GM12892 (cell line): ENCODE measurements at regions not wholly inside any gene's neighbourhood (a gene's known extent, or its start where the extent isn't known, plus 50 kb on each side); places are given as distances from the start of the nearest gene placed in this dataset.

Experiments used
- DNase-seq: peaks from one replicate; pipeline ENCODE4 v3.0.0; 2011; ENCODE audit not compliant: insufficient read length
- FAIRE-seq: peaks from 2 replicates; lab custom pipeline; 2011; peaks lifted over from hg19 to GRCh38; lab: Jason Lieb, UNC
- POLR2A ChIP-seq: IDR thresholded peaks from 2 replicates; pipeline ENCODE4 v1.6.1; 2011; ENCODE audit warnings: low read depth, low read length, control low read depth
- POLR2AphosphoS5 ChIP-seq: IDR thresholded peaks from 2 replicates; pipeline ENCODE4 v1.6.1; 2011; ENCODE audit warnings: low read depth, low read length, control low read depth
- TAF1 ChIP-seq: IDR thresholded peaks from 2 replicates; pipeline ENCODE4 v1.6.1; 2011; ENCODE audit warnings: low read depth, mild to moderate bottlenecking, control low read depth, low read length, borderline replicate concordance

DNA sequence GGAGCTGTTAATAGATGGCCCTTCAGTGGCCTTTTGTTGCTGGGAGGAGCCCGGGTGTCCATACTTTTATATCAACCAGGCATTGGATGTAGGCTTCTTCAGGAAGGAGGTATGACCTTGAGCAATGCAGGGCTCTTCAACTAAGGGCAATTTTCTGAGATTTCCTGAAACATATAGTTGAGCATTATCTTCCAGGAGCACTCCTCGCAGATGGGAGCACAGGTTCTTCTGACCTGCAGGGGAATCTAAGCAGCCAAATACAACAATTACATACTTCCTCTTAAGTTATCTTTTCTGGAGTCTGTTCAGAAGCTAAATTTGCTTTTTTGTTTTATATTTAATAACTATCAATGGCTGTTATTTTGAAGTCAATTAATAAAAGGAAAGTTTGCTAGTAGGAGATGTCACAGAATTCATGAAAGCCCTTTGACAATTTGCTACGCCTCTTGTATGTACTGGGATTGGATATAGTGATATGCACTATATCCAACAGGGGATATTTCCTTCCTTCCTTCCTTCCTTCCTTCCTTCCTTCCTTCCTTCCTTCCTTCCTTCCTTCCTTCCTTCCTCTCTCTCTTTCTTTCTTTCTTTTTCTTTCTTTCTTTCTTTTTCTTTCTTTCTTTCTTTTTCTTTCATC is 422.6 kb upstream of the NEGR1 start:
- DNase-seq (no peak), FAIRE-seq (no peak)
- TF ChIP-seq TAF1 (no peak), POLR2AphosphoS5 (no peak), POLR2A (no peak)

- no peak for TF ChIP-seq POLR2A
- TF ChIP-seq TAF1: no peak
- no peak for TF ChIP-seq POLR2AphosphoS5
- DNase-seq: no peak
- FAIRE-seq: no peak
These were observed 415.1 kb upstream of the NEGR1 start for GRCh38 chr1:72697410-72697809.

DNA sequence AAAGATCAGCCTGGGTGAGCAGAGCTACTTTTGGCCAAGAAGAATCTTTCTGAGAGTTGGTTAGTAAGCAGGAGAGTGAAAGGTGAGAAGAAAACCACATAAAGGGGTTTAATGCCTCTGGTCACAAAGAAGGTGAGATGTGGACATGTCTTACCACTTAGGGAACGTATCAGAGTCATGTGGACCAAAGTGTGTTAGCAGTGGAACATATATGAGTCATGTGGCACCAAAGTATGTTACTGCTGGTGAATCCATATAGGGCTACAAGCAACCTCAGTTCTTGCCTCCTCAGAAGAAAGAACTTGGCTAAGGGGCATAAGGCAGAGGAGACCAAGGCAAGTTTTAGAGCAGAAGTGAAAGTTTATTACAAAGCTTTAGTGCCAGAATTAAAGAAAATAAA is 411.6 kb upstream of the NEGR1 start:
- no peak for DNase-seq
- no peak for FAIRE-seq
- TF ChIP-seq TAF1: no peak

DNA sequence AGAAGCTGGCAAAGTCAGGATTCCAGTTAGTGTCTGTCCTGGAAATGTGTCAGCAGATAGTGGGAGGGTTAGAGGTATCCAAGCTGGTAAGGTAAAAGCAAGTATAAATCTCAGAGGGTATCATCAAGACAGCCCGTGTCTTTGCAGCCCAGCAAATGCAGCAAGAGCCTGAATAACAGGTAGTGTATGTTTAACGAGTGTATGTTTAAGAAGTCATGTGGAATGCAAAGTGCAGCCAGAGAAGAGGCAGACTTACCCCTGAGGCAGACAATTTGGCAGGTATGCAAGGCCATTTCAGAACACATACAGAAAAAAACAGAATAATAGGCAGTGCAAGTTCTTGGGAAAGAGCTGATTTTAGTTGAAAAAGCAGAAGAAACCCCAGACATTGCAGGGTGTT is 411.0 kb upstream of the NEGR1 start:
- no peak for FAIRE-seq
- DNase-seq: no peak
- TF ChIP-seq POLR2AphosphoS5: no peak
- TF ChIP-seq POLR2A: no peak
- no peak for TF ChIP-seq TAF1

DNA sequence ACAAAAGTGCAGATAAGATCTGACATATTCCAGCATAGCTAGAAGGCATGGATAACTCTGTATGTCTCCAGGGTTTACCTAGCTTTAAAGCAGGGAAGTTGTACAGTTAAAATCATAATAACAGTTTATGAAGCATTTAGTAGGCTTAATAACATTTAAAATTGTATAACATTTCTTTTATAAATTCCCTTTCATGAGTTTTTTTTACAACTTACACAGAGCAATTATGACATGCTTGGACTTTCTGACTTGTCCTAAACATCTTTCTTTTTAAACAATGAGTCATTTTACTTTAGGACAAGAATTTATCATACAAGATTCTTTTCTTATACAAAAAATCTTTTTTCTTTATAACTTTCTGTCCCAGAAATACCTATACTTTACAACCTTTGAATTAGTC is 408.5 kb upstream of the NEGR1 start:
- DNase-seq: no peak
- FAIRE-seq: no peak
- TF ChIP-seq TAF1: no peak
- no peak for TF ChIP-seq POLR2A
- no peak for TF ChIP-seq POLR2AphosphoS5

DNA sequence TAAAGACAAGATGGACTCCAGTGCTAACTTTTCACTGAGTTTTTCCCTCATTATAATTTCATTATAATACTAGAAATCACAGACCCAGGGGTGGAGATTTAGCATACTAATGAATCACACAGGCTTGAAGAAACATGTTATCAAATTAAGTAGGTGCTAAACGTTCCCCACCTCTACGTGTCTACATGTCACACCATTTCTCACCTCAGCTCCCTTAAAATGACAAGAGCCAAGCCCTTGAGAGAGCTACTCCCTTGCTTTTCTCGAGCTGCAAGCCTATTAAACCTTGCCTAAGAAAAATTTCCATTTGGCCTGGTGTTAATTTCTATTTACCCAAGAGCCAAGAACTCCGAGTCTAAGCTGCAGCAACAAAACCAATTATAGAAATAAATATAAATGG is 396.3 kb upstream of the NEGR1 start:
- DNase-seq: no peak
- FAIRE-seq: no peak
- TF ChIP-seq TAF1: no peak
- TF ChIP-seq POLR2AphosphoS5: no peak
- no peak for TF ChIP-seq POLR2A

DNA sequence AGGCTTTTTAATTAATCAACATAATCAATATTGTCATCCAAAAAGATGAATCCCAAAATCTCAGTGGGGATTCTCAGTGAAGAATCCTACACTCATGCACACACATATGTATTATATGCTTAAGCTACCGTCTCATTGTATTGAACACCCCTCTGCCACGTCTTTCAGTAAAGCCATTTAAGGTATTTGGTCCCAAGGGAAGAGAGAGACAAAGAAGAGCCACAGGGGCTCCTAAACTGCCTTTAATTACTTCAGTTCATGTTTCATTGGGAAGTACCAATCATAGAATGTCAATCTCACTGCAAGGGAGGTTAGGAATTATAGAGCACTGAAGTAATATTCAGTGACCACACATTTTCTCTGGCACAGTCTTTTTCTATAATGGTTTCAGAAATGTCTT is 388.6 kb upstream of the NEGR1 start:
- FAIRE-seq (no peak), DNase-seq (no peak)
- no peak for TF ChIP-seq TAF1
- no peak for TF ChIP-seq POLR2AphosphoS5
- no peak for TF ChIP-seq POLR2A

- DNase-seq (no peak), FAIRE-seq (no peak)
- TF ChIP-seq POLR2A (no peak), TAF1 (no peak), POLR2AphosphoS5 (no peak)
These were observed 380.6 kb upstream of the NEGR1 start for GRCh38 chr1:72662918-72663317.

DNA sequence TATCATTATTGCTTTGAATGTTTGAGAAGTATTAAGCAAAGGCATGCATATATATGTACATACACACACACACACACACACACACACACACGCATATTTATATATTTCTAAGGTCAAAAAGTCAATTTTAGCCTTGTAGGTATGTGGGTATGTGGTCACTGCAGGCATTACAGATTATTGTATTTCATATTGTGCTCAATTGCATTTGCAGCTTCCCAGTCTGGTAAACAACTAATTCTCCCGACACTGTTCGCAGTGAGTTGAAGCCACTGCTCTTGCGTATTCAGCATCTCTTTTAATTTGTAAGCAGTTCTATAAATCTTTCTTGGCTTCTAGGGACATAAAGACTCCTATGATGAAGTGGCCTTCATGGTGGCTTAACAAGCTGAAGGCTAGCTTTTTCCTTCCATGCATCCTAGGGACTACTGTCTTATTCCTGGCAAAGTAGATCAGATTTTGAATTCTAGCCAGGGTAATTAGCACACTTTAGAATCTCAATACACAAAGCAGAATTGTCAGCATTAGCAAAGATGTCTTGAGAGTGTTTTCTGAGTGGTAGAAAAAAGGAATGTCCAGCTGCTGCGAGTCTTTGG is 368.6 kb upstream of the NEGR1 start:
- DNase-seq (no peak), FAIRE-seq (no peak)
- TF ChIP-seq POLR2AphosphoS5 (no peak), POLR2A (no peak), TAF1 (no peak)

- FAIRE-seq (no peak), DNase-seq (no peak)
- TF ChIP-seq POLR2A: no peak
- TF ChIP-seq POLR2AphosphoS5: no peak
- TF ChIP-seq TAF1: no peak
These were observed 367.7 kb upstream of the NEGR1 start for GRCh38 chr1:72649991-72650390.

DNA sequence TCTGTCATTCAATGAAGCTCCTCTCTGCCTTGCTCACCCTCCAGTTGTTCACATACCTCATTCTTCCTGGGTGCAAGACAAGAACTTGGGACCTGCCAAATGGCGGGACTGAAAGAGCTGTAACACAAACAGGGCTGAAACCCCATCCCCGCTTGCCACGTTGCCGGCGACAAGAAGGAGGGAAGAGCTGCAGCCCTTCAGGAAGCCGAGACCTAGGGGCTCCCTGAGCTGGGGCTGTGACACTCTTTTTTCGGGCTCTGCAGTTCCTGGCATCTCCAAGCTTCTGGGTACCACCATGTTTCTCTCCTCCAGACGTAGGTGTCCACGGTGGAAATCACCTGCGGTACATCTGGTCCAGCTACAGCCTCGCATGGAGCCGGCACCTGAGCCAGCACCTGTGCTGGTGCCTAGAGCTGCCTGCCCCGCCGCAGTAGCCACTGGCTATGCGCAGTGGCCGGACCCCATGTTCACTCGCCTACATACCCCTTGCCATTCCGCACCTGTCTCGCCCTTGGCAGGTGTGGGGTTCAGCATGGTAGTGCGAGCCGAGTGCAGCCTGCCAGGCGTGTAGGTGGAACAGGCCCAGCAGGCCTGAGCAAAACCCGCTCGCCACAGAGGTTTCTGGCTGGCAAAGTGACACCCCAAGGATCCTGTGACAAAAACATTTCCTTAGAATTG is 367.0 kb upstream of the NEGR1 start:
- TF ChIP-seq POLR2A: no peak
- TF ChIP-seq POLR2AphosphoS5: no peak
- no peak for TF ChIP-seq TAF1
- no peak for FAIRE-seq
- DNase-seq: no peak

GRCh38 chr1:72648465-72648864 is 366.1 kb upstream of the NEGR1 start:
- DNase-seq (no peak), FAIRE-seq (no peak)
- no peak for TF ChIP-seq TAF1
- no peak for TF ChIP-seq POLR2AphosphoS5
- TF ChIP-seq POLR2A: no peak

- TF ChIP-seq POLR2A (no peak), POLR2AphosphoS5 (no peak), TAF1 (no peak)
- no peak for DNase-seq
- FAIRE-seq: no peak
These were observed 360.8 kb upstream of the NEGR1 start for GRCh38 chr1:72643142-72643541.

- no peak for TF ChIP-seq POLR2AphosphoS5
- TF ChIP-seq POLR2A: no peak
- no peak for TF ChIP-seq TAF1
- no peak for FAIRE-seq
- DNase-seq: no peak
These were observed 355.3 kb upstream of the NEGR1 start for GRCh38 chr1:72637593-72637992.
